Mesenchymal stem cell (in vitro differentiated cells and primary cell): ENCODE measurements at regions not wholly inside any gene's neighbourhood (a gene's known extent, or its start where the extent isn't known, plus 50 kb on each side); places are given as distances from the start of the nearest gene placed in this dataset.

Experiments used
- DNase-seq: peaks from one replicate; pipeline ENCODE4 v3.0.0-alpha.2; 2013
- H2AFZ ChIP-seq: one replicate; pipeline ENCODE4 v1.6.1; 2013; ENCODE audit warnings: low read depth, mild to moderate bottlenecking, control low read depth, inconsistent platforms, low read length, moderate library complexity
- H2AK5ac ChIP-seq: 2 replicates; pipeline ENCODE4 v1.6.1; 2013; ENCODE audit warnings: low read length, moderate library complexity, mild to moderate bottlenecking, inconsistent platforms; ENCODE audit not compliant: severe bottlenecking
- H2BK120ac ChIP-seq: one replicate; pipeline ENCODE4 v1.6.1; 2013; ENCODE audit warnings: low read depth, mild to moderate bottlenecking, inconsistent platforms, low read length, moderate library complexity
- H2BK12ac ChIP-seq, 2 experiments: one replicate each; pipeline ENCODE4 v1.6.1; 2013; ENCODE audit warnings: inconsistent platforms in 2 of 2, low read length in 2 of 2, mild to moderate bottlenecking in 2 of 2, moderate library complexity in 2 of 2, control low read depth in 1 of 2
- H2BK15ac ChIP-seq: one replicate; pipeline ENCODE4 v1.6.1; 2013; ENCODE audit warnings: mild to moderate bottlenecking, low read depth, inconsistent platforms; ENCODE audit not compliant: poor library complexity, severe bottlenecking
- H2BK5ac ChIP-seq: 2 replicates; pipeline ENCODE4 v1.6.1; 2013; ENCODE audit warnings: low read depth, mild to moderate bottlenecking, low read length, control low read depth, inconsistent platforms; ENCODE audit not compliant: poor library complexity, severe bottlenecking
- H3K14ac ChIP-seq, 2 experiments: one replicate each; pipeline ENCODE4 v1.6.1; 2013; ENCODE audit warnings: inconsistent platforms in 2 of 2, low read length in 2 of 2, control low read depth in 1 of 2, mild to moderate bottlenecking in 1 of 2, moderate library complexity in 1 of 2
- H3K18ac ChIP-seq, 2 experiments: one replicate each; pipeline ENCODE4 v1.6.1; 2013; ENCODE audit warnings: inconsistent platforms in 2 of 2, low read length in 2 of 2, control low read depth in 1 of 2, low read depth in 1 of 2, mild to moderate bottlenecking in 1 of 2
- H3K23ac ChIP-seq, 2 experiments: one replicate each; pipeline ENCODE4 v1.6.1; 2013; ENCODE audit warnings: inconsistent platforms in 2 of 2, low read length in 2 of 2, mild to moderate bottlenecking in 2 of 2, moderate library complexity in 2 of 2, control low read depth in 1 of 2
- H3K27ac ChIP-seq: 2 replicates; pipeline ENCODE4 v1.5.1; 2013; ENCODE audit warnings: mild to moderate bottlenecking, moderate library complexity, low read length, control low read depth, inconsistent platforms; ENCODE audit not compliant: poor library complexity, severe bottlenecking
- H3K27me3 ChIP-seq, 2 experiments: 2 replicates each; pipeline versions ENCODE4 v1.6.1 to v1.7.0; 2013; ENCODE audit warnings: low read length in 2 of 2, mild to moderate bottlenecking in 2 of 2, moderate library complexity in 2 of 2, control low read depth in 1 of 2, inconsistent platforms in 1 of 2; ENCODE audit not compliant: control insufficient read depth in 1 of 2, insufficient read depth in 1 of 2
- H3K36me3 ChIP-seq, 2 experiments: 2 replicates each; pipeline versions ENCODE4 v1.6.1 to v1.7.0; 2013; ENCODE audit warnings: low read length in 2 of 2, control low read depth in 1 of 2, inconsistent platforms in 1 of 2, low read depth in 1 of 2, mild to moderate bottlenecking in 1 of 2; ENCODE audit not compliant: insufficient read depth in 2 of 2, control insufficient read depth in 1 of 2
- H3K4ac ChIP-seq, 2 experiments: one replicate each; pipeline ENCODE4 v1.6.1; 2013; ENCODE audit warnings: inconsistent platforms in 2 of 2, low read length in 2 of 2, mild to moderate bottlenecking in 2 of 2, moderate library complexity in 2 of 2, control low read depth in 1 of 2, low read depth in 1 of 2
- H3K4me1 ChIP-seq: 2 replicates; pipeline ENCODE4 v1.6.1; 2013; ENCODE audit warnings: low read depth, low read length, control low read depth; ENCODE audit not compliant: control insufficient read depth, insufficient read depth
- H3K4me2 ChIP-seq: 2 replicates; pipeline ENCODE4 v1.6.1; 2013; ENCODE audit warnings: low read length, mild to moderate bottlenecking, inconsistent platforms; ENCODE audit not compliant: poor library complexity, severe bottlenecking
- H3K4me3 ChIP-seq, 2 experiments: 2 replicates each; pipeline versions ENCODE4 v1.5.1 to v1.7.0; 2013; ENCODE audit warnings: low read length in 2 of 2, mild to moderate bottlenecking in 2 of 2, control low read depth in 1 of 2, low read depth in 1 of 2; ENCODE audit not compliant: insufficient read depth in 1 of 2
- H3K79me1 ChIP-seq: replicated peaks from 2 replicates; pipeline ENCODE4 v1.6.1; 2013; ENCODE audit warnings: mild to moderate bottlenecking, control low read depth, low read length, inconsistent platforms; ENCODE audit not compliant: poor library complexity, severe bottlenecking
- H3K9ac ChIP-seq: 2 replicates; pipeline ENCODE4 v1.7.0; 2013; ENCODE audit warnings: mild to moderate bottlenecking, low read length, moderate library complexity
- H3K9me3 ChIP-seq: 2 replicates; pipeline ENCODE4 v1.7.0; 2013; ENCODE audit warnings: mild to moderate bottlenecking, low read length; ENCODE audit not compliant: control insufficient read depth
- H4K8ac ChIP-seq: one replicate; pipeline ENCODE4 v1.6.1; 2013; ENCODE audit warnings: inconsistent platforms, mild to moderate bottlenecking, low read length, moderate library complexity
- H4K91ac ChIP-seq: one replicate; pipeline ENCODE4 v1.6.1; 2013; ENCODE audit warnings: mild to moderate bottlenecking, low read length, inconsistent platforms
- WGBS: methylation state at CpG from one replicate; pipeline ENCODE4 v1.1.7; 2013; ENCODE audit warnings: mixed read lengths; 5-methylcytosine and 5-hydroxymethylcytosine counted together

DNA sequence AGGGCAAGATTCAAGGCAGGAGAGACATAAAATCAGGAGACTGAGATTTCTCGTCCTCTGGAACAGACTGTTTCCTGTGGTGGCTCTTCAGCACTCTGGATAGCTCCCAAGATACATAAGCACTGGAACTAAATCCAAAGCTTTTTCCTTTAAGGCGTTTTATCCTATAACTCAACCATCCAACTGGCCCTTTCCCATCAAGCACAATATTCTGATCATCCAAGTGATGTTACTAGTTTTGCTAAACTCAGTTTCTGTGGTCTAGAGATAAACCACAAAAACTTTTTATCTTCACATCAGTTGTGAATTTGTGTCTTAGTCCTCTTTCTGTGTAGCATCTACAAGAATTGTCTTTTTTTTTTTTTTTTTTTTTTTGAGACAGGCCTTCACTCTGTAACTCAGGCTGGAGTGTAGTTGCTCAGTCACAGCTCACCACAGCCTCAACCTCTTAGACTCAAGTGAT, 299.4 kb downstream of the COX7C start:
- H2BK15ac ChIP-seq = no peak overlapping the region
- no peaks in the 10 kb centered on the region for H3K79me1 ChIP-seq
- H3K4me3 ChIP-seq = no peak overlapping the region
- H2AK5ac ChIP-seq = no peak overlapping the region
- no peak overlapping the region for H3K4ac ChIP-seq
- no peak overlapping the region for H2BK120ac ChIP-seq
- no peak overlapping the region for H3K4me2 ChIP-seq
- 33% methylated on average over 2 of the region's 2 CpGs for WGBS
- no peaks in the 10 kb centered on the region for H3K36me3 ChIP-seq
- H3K27me3 ChIP-seq = no peaks in the 10 kb centered on the region
- no peaks in the 10 kb centered on the region for H3K9me3 ChIP-seq
- no peak overlapping the region for H3K14ac ChIP-seq
- H2BK12ac ChIP-seq = no peak overlapping the region
- H3K23ac ChIP-seq = no peak overlapping the region
- no peak overlapping the region for H4K91ac ChIP-seq
- no peaks in the 10 kb centered on the region for H3K4me1 ChIP-seq
- no peak overlapping the region for H4K8ac ChIP-seq
- H3K27ac ChIP-seq = no peak overlapping the region
- H2AFZ ChIP-seq = no peak overlapping the region
- H3K18ac ChIP-seq = no peak overlapping the region
- DNase-seq = peak; percentile 63
- H2BK5ac ChIP-seq = no peak overlapping the region
- no peak overlapping the region for H3K9ac ChIP-seq

DNA sequence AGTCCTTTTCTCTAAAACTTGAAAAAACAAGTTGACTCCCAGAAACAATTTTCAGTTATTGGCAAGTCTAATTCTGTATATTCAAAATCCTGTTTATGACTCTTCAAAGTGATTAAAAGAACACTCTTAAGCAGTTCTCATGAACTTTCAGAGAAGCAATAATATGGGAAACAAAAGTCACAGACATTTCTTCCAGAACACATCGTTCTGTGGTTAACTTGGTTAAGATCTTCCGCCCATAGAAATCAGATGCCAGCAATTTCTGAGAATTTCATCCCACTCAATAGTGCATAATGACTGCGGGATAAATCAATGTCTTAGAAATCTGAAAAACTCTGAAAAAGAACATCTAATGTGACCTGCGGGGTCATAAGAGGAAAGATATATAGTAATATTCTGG, 300.5 kb downstream of the COX7C start:
- Histone ChIP-seq H3K27me3 (no peaks in the 10 kb centered on the region), H3K4me2 (no peak overlapping the region), H3K14ac (no peak overlapping the region), H3K79me1 (no peaks in the 10 kb centered on the region), H4K8ac (no peak overlapping the region), H4K91ac (no peak overlapping the region), H2BK15ac (no peak overlapping the region), H3K9me3 (no peaks in the 10 kb centered on the region), H3K4me1 (no peaks in the 10 kb centered on the region), H2BK12ac (no peak overlapping the region), H3K9ac (no peak overlapping the region), H2AFZ (no peak overlapping the region), H3K18ac (no peak overlapping the region), H2AK5ac (no peak overlapping the region), H3K36me3 (no peaks in the 10 kb centered on the region), H3K27ac (no peak overlapping the region), H2BK120ac (no peak overlapping the region), H3K23ac (no peak overlapping the region), H3K4me3 (no peak overlapping the region), H3K4ac (no peak overlapping the region), H2BK5ac (no peak overlapping the region)
- WGBS = 97% methylated on average over 3 of the region's 4 CpGs
- no peak for DNase-seq

DNA sequence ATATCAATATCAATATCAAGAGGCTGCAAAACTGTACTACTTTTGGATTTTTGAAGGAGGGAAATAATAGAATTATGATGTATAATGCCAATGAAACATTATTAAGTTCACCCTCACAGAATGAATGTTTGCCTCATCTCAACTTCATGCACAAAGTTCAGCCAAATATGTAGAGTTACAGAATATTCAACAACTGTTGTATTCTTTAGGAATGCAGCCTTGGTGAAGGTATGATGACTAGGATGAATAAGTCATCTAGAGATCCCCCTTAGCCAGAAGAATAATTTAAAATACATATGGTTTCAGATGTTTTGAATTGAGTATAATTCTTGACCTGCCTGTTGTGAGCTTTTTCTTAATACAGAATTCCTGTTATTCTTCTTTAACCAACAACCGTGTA, 308.3 kb downstream of the COX7C start:
- Histone ChIP-seq H2BK120ac (no peak overlapping the region), H3K27me3 (peaks cover 0 to 11% of the 10 kb centered on the region in 2 experiments), H3K18ac (no peak overlapping the region), H3K9ac (no peak overlapping the region), H3K4me3 (no peak overlapping the region), H2BK5ac (no peak overlapping the region), H2BK12ac (no peak overlapping the region), H3K27ac (no peak overlapping the region), H4K91ac (no peak overlapping the region), H3K4me2 (no peak overlapping the region), H3K9me3 (no peaks in the 10 kb centered on the region), H4K8ac (no peak overlapping the region), H3K36me3 (no peaks in the 10 kb centered on the region), H2BK15ac (no peak overlapping the region), H3K79me1 (no peaks in the 10 kb centered on the region), H2AK5ac (no peak overlapping the region), H3K4me1 (no peaks in the 10 kb centered on the region), H3K14ac (no peak overlapping the region), H3K23ac (no peak overlapping the region), H3K4ac (no peak overlapping the region), H2AFZ (no peak overlapping the region)
- 100% methylated on average over 1 of the region's 1 CpG for WGBS
- DNase-seq = no peak

DNA sequence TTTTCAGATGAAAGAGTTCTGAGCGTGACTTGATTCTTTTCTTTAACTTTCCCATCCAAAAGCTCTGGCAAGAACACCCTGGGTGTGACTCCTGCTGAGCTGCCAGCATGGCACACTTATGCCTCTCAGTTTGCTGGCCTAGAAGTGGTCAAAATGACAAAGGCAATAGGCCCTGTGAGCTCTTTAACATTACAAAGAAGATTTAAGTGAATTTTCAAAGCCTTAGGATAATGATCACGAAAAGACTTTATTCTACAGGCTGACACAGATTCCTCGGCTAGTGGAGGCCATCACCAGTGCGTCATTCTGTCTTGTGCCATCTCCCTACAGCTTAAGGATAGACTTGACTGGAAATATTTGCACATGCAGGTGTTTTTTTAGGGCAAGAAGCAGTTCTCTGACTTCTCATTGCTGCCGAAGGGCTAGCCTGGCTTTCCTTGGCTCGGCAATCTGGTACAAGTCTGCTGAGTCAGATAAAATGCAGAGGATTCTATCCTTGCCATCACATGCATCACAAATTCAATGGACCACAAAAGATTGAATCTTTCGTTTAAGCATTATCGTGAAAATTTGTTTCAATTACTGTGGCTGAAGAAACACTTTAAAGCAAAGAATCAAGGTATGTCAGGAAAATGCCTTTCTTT, 311.5 kb downstream of the COX7C start:
- Histone ChIP-seq H2BK15ac (no peak overlapping the region), H3K27me3 (peaks cover 5 to 11% of the 10 kb centered on the region in 2 experiments), H3K9ac (no peak overlapping the region)

More for the DNA sequence above, 311.5 kb downstream of the COX7C start:
- Histone ChIP-seq H2BK5ac (no peak overlapping the region), H3K27ac (no peak overlapping the region), H4K8ac (no peak overlapping the region), H4K91ac (no peak overlapping the region), H3K4me1 (no peaks in the 10 kb centered on the region), H3K4ac (no peak overlapping the region), H2BK120ac (no peak overlapping the region), H3K4me2 (no peak overlapping the region), H2AK5ac (no peak overlapping the region), H2BK12ac (no peak overlapping the region), H3K9me3 (no peaks in the 10 kb centered on the region), H3K14ac (peak overlapping the region in 1 of 2 experiments; percentile 41), H3K36me3 (no peaks in the 10 kb centered on the region), H3K4me3 (no peak overlapping the region), H2AFZ (no peak overlapping the region), H3K18ac (no peak overlapping the region), H3K79me1 (no peaks in the 10 kb centered on the region), H3K23ac (no peak overlapping the region)
- WGBS = 49% methylated on average over 6 of the region's 8 CpGs
- DNase-seq = no peak
